Subcutaneous adipose tissue (tissue), 1 donor: ENCODE measurements at regions not wholly inside any gene's neighbourhood (a gene's known extent, or its start where the extent isn't known, plus 50 kb on each side); places are given as distances from the start of the nearest gene placed in this dataset.

ENCODE experiments used
- TF ChIP-seq, protein P1 (sequence below): fragments of 450-650 bp; IDR thresholded peaks from one replicate; pipeline ENCODE4 v1.5.1; 2016; ENCODE audit warnings: low read depth, mild to moderate bottlenecking, control low read depth, antibody characterized with exemption, moderate library complexity

GRCh38 chr20:53706466-53707370 is 113.1 kb upstream of the ZNF217 start:
- TF ChIP-seq, protein P1, sequence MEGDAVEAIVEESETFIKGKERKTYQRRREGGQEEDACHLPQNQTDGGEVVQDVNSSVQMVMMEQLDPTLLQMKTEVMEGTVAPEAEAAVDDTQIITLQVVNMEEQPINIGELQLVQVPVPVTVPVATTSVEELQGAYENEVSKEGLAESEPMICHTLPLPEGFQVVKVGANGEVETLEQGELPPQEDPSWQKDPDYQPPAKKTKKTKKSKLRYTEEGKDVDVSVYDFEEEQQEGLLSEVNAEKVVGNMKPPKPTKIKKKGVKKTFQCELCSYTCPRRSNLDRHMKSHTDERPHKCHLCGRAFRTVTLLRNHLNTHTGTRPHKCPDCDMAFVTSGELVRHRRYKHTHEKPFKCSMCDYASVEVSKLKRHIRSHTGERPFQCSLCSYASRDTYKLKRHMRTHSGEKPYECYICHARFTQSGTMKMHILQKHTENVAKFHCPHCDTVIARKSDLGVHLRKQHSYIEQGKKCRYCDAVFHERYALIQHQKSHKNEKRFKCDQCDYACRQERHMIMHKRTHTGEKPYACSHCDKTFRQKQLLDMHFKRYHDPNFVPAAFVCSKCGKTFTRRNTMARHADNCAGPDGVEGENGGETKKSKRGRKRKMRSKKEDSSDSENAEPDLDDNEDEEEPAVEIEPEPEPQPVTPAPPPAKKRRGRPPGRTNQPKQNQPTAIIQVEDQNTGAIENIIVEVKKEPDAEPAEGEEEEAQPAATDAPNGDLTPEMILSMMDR: no peak

GRCh38 chr20:53706008-53706465 is 112.4 kb upstream of the ZNF217 start:
- TF ChIP-seq, protein P1: peak; percentile 92

DNA sequence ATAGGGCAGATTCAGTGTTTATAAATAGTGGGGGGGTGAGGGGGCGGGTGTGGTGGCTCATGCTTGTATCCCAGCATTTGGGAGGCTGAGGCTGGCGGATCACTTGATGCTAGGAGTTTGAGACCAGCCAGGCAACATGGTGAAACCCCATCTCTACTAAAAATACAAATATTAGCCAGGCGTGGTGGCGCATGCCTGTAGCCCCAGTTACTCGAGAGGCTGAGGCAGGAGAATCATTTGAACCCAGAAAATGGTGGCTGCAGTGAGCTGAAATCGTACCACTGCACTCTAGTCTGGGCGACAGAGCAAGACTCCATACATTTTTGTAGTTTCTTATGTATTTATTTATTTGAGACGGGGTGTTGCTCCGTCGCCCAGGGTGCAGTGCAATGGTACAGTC is 109.0 kb upstream of the ZNF217 start:
- TF ChIP-seq, protein P1: no peak

- TF ChIP-seq, protein P1: no peak
Measured at GRCh38 chr20:53699906-53700305, 106.3 kb upstream of the ZNF217 start.

- TF ChIP-seq, protein P1: no peak
Measured at GRCh38 chr20:53699085-53699674, 105.5 kb upstream of the ZNF217 start.

GRCh38 chr20:53698371-53698978 is 104.8 kb upstream of the ZNF217 start:
- TF ChIP-seq, protein P1: peak; percentile 94

GRCh38 chr20:53695797-53696527 is 102.3 kb upstream of the ZNF217 start:
- TF ChIP-seq, protein P1: no peak
